GM10248 (cell line): ENCODE measurements at regions not wholly inside any gene's neighbourhood (a gene's known extent, or its start where the extent isn't known, plus 50 kb on each side); places are given as distances from the start of the nearest gene placed in this dataset.

Source experiments
- CTCF ChIA-PET: fragments of 300-600 bp; sonication (Branson Sonifier 250); formaldehyde crosslinking; extraction: SDS; loops from one replicate; lab custom pipeline; 2021; ENCODE audit warnings: antibody characterized with exemption; lab: Yijun Ruan, JAX
- POLR2A ChIA-PET: fragments of 350-650 bp; sonication (Branson Sonifier 250); formaldehyde crosslinking; extraction: SDS; loops from one replicate; lab custom pipeline; 2020; ENCODE audit warnings: antibody characterized with exemption; lab: Yijun Ruan, JAX
- DNase-seq: peaks from one replicate; pipeline ENCODE4 v3.0.0; 2012; ENCODE audit errors: extremely low spot score
- TF ChIP-seq, protein P1 (sequence below): IDR thresholded peaks from 2 replicates; pipeline ENCODE4 v1.5.1; 2012; ENCODE audit warnings: mild to moderate bottlenecking, low read depth; ENCODE audit errors: extremely low read depth, missing control alignments, control extremely low read depth

DNA sequence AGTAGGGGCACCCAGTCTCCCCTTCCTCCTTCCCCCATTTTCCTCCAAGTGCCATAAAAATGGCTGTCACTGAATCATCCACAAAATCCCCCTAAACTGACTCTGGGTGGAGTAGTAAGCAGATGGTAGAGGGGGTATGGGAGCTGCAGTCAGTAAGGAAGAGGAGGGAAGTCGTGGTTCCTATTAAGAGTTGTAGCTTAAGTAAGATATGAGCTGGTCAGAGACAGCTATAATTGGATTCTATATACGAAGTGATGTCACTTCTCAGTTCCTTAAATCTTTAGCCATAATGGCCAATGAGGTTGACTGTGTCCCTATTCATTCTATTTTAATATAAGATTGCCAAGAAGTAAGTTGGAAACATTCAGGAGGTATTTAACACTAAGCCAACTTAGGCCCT lies 131.7 kb downstream of the SLC16A9 start:
- no peak for DNase-seq
- ChIA-PET CTCF (interaction anchor here (1.1 to 3.3 kb wide), 4 partner anchors 10 to 1047 kb away, joined by 3 to 12 read pairs (median 4); no protein-coding TSS in a partner anchor), POLR2A (no interaction called here)
- TF ChIP-seq, protein P1, sequence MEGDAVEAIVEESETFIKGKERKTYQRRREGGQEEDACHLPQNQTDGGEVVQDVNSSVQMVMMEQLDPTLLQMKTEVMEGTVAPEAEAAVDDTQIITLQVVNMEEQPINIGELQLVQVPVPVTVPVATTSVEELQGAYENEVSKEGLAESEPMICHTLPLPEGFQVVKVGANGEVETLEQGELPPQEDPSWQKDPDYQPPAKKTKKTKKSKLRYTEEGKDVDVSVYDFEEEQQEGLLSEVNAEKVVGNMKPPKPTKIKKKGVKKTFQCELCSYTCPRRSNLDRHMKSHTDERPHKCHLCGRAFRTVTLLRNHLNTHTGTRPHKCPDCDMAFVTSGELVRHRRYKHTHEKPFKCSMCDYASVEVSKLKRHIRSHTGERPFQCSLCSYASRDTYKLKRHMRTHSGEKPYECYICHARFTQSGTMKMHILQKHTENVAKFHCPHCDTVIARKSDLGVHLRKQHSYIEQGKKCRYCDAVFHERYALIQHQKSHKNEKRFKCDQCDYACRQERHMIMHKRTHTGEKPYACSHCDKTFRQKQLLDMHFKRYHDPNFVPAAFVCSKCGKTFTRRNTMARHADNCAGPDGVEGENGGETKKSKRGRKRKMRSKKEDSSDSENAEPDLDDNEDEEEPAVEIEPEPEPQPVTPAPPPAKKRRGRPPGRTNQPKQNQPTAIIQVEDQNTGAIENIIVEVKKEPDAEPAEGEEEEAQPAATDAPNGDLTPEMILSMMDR: no peak

DNA sequence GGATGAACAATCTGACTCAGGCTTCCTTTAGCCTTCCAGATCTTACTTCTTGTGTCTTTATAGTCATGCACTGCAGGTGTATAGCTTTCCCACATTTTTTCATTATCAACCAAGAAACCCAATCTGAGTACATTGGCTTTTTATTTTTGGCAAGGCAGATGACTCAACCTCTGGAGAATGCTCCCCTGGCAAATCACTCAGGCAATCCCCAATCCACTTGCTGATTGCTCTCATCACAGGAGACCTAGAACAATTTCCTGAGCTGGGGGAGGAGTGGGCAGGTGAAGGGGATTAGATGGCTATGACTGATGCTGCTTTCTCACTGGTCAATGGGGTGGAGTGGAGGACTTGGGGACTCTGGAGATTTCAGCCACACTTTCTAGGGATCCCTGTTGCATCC lies 134.4 kb downstream of the SLC16A9 start:
- no peak for DNase-seq
- ChIA-PET POLR2A (no interaction called here), CTCF (interaction anchor here (0.6 to 2.1 kb wide), 4 partner anchors 10 to 566 kb away, joined by 3 to 7 read pairs (median 4); no protein-coding TSS in a partner anchor)
- TF ChIP-seq, protein P1: no peak

DNA sequence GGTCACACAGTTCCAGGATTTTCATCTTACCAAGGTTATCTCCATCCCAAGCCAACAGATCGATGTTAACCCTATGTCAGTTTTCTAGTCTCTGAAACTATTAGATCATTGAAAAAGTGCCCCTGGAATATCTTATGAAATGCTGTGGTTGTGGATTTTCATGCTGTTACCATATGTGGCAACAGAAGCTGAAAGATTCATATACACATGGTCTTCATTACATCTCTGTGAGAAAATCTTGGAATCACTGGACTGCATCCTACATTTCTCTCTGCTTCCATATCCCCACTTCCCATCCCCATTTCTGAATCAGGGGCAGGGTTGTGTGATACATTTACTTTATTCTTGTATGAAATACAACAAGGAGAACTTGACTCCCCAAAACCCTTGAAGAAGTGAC lies 146.1 kb downstream of the SLC16A9 start:
- TF ChIP-seq, protein P1: no peak
- DNase-seq: no peak
- POLR2A ChIA-PET: no interaction called here
- CTCF ChIA-PET: no interaction called here

DNA sequence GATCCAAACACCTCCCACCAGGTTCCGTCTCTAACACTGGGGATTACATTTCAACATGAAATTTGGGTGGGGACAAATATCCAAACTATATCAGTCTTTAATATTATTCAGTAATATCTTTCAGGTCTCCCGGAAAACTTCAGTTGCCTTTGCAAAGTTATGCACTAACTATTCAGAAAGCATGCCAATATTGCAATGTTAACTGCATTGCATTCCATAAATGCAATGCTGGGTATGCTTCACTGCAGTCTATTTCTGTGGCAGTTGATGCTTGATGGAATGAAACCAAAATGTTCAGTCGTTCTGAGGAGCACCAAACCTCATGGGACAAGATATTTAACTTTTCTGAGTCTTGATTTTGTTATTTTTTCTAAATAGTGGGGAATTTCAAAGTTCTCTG lies 147.5 kb downstream of the SLC16A9 start:
- POLR2A ChIA-PET: no interaction called here
- DNase-seq: no peak

DNA sequence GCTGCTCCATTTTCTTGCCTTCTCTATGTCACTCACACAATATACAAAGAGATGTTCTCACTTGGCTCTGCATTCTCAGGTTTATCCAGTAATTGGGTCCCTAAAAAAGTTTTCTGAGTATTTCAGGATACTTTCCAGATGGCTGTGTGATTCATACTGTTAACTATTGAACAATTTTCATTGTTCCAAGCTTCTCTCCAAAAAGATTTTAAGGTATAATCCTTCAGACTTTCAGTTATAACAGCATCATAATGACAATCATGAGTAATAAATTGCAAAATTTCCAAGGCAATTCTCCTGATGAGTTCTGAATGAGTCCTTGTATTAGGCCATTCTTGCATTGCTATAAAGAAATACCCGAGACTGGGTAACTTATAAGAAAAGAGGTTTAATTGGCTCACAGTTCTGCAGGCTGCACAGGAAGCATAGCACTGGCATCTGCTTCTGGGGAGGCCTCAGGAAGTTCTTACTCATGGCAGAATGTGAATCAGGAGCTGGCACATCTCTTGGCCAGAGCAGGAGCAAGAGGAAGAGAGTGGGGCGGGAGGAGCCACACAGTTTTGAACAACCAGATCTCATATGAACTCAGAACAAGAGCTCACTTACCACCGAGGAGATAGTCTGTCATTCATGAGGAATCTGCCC lies 148.1 kb downstream of the SLC16A9 start:
- DNase-seq: no peak
- TF ChIP-seq, protein P1: no peak
- CTCF ChIA-PET: no interaction called here
- POLR2A ChIA-PET: no interaction called here

More for the DNA sequence above, 147.5 kb downstream of the SLC16A9 start:
- TF ChIP-seq, protein P1: no peak
- CTCF ChIA-PET: no interaction called here

DNA sequence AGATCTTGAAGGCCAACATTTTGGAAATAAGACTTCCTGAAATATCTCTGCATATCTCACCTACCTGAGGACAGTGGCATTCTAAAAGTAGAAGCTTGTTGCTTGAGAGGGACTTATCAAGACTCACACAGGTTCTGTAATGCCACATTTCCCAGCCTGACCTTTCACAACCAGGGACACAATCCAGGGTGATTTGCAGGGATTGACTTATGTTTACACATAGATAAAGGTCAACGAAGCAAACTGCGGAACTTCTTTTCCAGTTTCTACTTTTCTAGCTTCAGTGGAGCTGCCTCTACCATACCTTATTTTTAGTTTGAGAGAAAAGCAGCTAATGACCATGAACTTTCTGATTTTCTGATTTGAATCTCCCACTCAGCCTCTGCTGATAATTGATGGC lies 148.7 kb downstream of the SLC16A9 start:
- CTCF ChIA-PET: no interaction called here
- TF ChIP-seq, protein P1: no peak
- POLR2A ChIA-PET: no interaction called here
- no peak for DNase-seq
